ENCODE measurements at regions not wholly inside any gene's neighbourhood (a gene's known extent, or its start where the extent isn't known, plus 50 kb on each side); places are given as distances from the start of the nearest gene placed in this dataset.

DNA sequence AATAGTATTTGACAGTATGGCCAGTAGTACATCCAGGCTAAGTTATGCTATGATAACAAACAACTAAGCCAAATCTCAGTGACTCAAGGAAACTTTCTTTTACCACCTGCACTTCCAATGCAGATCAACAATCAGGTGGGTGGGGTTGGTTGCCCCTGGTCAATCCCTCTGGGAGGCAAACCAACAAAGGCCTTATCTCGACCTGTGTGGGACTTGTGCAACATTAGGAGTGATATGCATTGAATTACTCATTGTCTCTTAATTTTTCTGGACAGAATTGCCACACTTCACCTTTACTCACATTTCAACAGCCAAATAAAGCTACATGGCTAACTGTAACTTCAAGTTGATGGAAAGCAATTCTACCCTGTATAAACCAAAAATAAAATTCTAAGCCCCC lies 1049.3 kb upstream of the CDH2 start:
- Histone ChIP-seq H3K27ac (no peak overlapping the region), H3K4me3 (no peak overlapping the region), H3K9me3 (no peaks in the 10 kb centered on the region), H3K4me1 (no peaks in the 10 kb centered on the region), H3K36me3 (no peaks in the 10 kb centered on the region), H3K27me3 (no peaks in the 10 kb centered on the region)
- no peak for DNase-seq (ENCODE audit: low spot score in 2 of 2)
- TF ChIP-seq POLR2A (IDR thresholded peaks at IDR 0.05) (no peak), POLR2AphosphoS5 (IDR thresholded peaks at IDR 0.05) (no peak), EP300 (IDR thresholded peaks at IDR 0.05) (no peak)
- TF ChIP-seq, protein P1, sequence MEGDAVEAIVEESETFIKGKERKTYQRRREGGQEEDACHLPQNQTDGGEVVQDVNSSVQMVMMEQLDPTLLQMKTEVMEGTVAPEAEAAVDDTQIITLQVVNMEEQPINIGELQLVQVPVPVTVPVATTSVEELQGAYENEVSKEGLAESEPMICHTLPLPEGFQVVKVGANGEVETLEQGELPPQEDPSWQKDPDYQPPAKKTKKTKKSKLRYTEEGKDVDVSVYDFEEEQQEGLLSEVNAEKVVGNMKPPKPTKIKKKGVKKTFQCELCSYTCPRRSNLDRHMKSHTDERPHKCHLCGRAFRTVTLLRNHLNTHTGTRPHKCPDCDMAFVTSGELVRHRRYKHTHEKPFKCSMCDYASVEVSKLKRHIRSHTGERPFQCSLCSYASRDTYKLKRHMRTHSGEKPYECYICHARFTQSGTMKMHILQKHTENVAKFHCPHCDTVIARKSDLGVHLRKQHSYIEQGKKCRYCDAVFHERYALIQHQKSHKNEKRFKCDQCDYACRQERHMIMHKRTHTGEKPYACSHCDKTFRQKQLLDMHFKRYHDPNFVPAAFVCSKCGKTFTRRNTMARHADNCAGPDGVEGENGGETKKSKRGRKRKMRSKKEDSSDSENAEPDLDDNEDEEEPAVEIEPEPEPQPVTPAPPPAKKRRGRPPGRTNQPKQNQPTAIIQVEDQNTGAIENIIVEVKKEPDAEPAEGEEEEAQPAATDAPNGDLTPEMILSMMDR (IDR thresholded peaks at IDR 0.05) = no peak
- 33% methylated on average over 1 of the region's 1 CpG for WGBS

DNA sequence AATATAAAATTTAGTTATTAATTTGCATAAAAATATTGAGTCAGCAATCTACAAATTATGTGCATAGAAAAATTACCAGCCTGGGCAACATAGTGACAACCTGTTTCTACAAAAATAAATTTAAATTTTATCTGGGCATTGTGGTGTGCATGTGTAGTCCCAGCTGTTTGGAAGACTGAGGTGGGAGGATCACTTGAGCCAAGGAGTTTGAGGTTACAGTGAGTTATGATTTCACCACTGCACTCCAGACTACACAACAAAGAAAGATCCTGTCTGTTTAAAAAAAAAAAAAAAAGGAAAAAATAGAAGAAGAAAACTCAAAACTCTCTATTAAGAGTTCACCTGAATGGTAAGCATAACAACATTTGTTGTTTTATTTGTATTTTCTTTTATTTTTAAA lies 1048.4 kb upstream of the CDH2 start:
- Histone ChIP-seq H3K4me3 (no peak overlapping the region), H3K9me3 (no peaks in the 10 kb centered on the region), H3K4me1 (no peaks in the 10 kb centered on the region), H3K27me3 (no peaks in the 10 kb centered on the region), H3K36me3 (no peaks in the 10 kb centered on the region), H3K27ac (no peak overlapping the region)
- TF ChIP-seq, protein P1 (IDR thresholded peaks at IDR 0.05) = no peak
- TF ChIP-seq POLR2A (IDR thresholded peaks at IDR 0.05) (no peak), EP300 (IDR thresholded peaks at IDR 0.05) (no peak), POLR2AphosphoS5 (IDR thresholded peaks at IDR 0.05) (no peak)
- DNase-seq (ENCODE audit: low spot score in 2 of 2) = no peak

DNA sequence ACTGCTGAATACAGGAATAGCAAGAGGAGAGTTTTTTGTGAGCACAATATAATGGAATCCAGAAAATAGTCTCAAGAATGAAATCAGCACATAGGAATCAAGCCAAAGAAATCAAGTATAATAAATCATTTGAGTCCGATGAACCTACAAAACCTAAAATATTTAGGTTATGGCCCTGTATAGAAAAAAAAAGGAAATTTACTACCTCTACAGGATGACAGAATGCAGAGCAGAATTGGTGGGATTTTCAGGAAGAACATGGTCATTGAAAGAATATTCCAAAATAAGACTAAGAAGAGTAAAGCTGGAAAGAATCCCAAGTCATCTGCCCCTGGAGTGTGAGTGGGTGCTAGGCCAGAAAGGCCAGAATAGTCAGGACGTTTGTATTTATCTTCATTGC lies 1041.2 kb upstream of the CDH2 start:
- H3K4me3 ChIP-seq = no peak overlapping the region
- no peak for DNase-seq (ENCODE audit: low spot score in 2 of 2)
- 45% methylated on average over 2 of the region's 2 CpGs for WGBS
- no peaks in the 10 kb centered on the region for H3K9me3 ChIP-seq
- H3K27ac ChIP-seq = no peak overlapping the region
- TF ChIP-seq POLR2A (IDR thresholded peaks at IDR 0.05) (no peak), POLR2AphosphoS5 (IDR thresholded peaks at IDR 0.05) (no peak), EP300 (IDR thresholded peaks at IDR 0.05) (no peak)
- TF ChIP-seq, protein P1 (IDR thresholded peaks at IDR 0.05) = no peak
- no peaks in the 10 kb centered on the region for H3K4me1 ChIP-seq
- H3K27me3 ChIP-seq = no peaks in the 10 kb centered on the region
- H3K36me3 ChIP-seq = no peaks in the 10 kb centered on the region

DNA sequence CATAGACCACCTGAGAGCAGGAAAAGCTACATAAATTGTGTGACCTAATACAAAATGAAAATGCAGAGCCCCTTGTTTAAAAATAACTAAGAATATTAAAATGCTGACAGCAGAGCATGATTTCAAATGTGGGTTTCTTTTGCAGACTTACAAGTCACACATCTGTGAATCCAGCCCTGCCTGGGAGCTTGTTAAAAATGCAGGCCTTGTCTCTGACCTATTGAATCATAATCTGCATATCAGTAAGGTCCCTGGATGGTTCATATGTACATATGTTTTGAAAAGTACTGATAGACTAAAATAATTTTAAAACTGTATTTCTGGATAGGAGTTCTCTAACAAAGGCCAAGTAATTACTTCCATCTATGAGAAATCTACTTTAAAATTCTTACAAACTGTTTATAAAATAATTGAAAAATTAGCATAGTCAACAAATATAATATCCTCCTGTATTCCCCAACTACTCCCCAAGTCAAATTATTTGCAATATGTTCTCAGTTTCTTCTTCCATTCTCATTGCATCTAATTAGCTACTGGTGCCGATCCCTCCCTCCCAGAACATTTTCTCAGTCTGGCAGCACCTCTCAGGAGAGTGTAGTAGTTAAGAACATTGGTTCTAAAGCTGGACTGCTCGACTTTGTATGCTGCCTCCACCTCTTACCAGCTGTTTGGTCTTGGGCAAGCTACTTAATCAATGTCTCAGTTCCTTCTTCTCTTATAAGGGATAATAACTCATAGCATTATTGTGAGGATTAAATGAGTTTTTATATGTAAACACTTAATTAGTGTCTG lies 1040.4 kb upstream of the CDH2 start:
- no peaks in the 10 kb centered on the region for H3K36me3 ChIP-seq
- no peaks in the 10 kb centered on the region for H3K4me1 ChIP-seq
- no peak overlapping the region for H3K4me3 ChIP-seq
- H3K9me3 ChIP-seq = no peaks in the 10 kb centered on the region
- no peak overlapping the region for H3K27ac ChIP-seq
- TF ChIP-seq POLR2AphosphoS5 (IDR thresholded peaks at IDR 0.05) (no peak), POLR2A (IDR thresholded peaks at IDR 0.05) (no peak), EP300 (IDR thresholded peaks at IDR 0.05) (no peak)
- TF ChIP-seq, protein P1 (IDR thresholded peaks at IDR 0.05) = no peak
- H3K27me3 ChIP-seq = no peaks in the 10 kb centered on the region
- WGBS = 73% methylated on average over 2 of the region's 2 CpGs
- DNase-seq (ENCODE audit: low spot score in 2 of 2) = no peak

DNA sequence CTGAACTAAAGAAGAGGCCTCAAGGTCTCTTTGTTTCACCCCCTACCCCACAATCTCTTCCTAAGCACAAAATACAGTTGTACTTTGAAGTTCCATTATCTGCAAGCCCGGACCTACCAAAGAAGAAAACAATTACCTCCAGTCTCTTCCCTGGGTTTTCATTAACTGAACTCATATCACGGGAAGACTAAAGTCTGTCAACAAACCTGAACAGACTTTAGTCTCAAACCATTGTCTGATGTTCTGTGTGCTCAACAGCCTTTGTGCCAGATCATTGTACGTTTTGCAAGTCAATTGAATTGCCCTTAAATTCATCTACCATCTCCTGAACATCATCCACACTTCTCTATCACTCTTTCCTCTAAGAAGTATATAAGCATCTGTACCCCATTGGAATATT lies 1021.9 kb upstream of the CDH2 start:
- Histone ChIP-seq H3K27ac (no peak overlapping the region), H3K36me3 (no peaks in the 10 kb centered on the region), H3K4me3 (no peak overlapping the region), H3K9me3 (no peaks in the 10 kb centered on the region), H3K27me3 (no peaks in the 10 kb centered on the region), H3K4me1 (no peaks in the 10 kb centered on the region)
- WGBS = 81% methylated on average over 3 of the region's 3 CpGs
- TF ChIP-seq, protein P1 (IDR thresholded peaks at IDR 0.05) = no peak
- TF ChIP-seq POLR2A (IDR thresholded peaks at IDR 0.05) (no peak), POLR2AphosphoS5 (IDR thresholded peaks at IDR 0.05) (no peak), EP300 (IDR thresholded peaks at IDR 0.05) (no peak)
- DNase-seq (ENCODE audit: low spot score in 2 of 2) = no peak
